GM23338 (cell line): ENCODE measurements at regions not wholly inside any gene's neighbourhood (a gene's known extent, or its start where the extent isn't known, plus 50 kb on each side); places are given as distances from the start of the nearest gene placed in this dataset.

ENCODE experiments used
- CREB1 ChIP-seq: fragments of 250-450 bp; sonication (Bioruptor Pico); IDR thresholded peaks from 2 replicates; pipeline ENCODE4 v1.5.0; 2020; ENCODE audit warnings: low read depth, mild to moderate bottlenecking, moderate library complexity
- POLR2AphosphoS5 ChIP-seq: IDR thresholded peaks from 2 replicates; pipeline ENCODE4 v1.6.1; 2016; ENCODE audit warnings: antibody characterized with exemption, low read depth
- TF ChIP-seq, protein P1 (sequence below), 2 experiments: fragments of 200-600 bp in 1 of 2; sonication (generic) in 1 of 2; conservative IDR thresholded peaks; 2 replicates each; pipeline versions ENCODE4 v1.5.1 to v1.6.1; 2016 to 2017; ENCODE audit warnings: antibody characterized with exemption in 2 of 2, low read depth in 2 of 2, mild to moderate bottlenecking in 2 of 2, moderate library complexity in 1 of 2

DNA sequence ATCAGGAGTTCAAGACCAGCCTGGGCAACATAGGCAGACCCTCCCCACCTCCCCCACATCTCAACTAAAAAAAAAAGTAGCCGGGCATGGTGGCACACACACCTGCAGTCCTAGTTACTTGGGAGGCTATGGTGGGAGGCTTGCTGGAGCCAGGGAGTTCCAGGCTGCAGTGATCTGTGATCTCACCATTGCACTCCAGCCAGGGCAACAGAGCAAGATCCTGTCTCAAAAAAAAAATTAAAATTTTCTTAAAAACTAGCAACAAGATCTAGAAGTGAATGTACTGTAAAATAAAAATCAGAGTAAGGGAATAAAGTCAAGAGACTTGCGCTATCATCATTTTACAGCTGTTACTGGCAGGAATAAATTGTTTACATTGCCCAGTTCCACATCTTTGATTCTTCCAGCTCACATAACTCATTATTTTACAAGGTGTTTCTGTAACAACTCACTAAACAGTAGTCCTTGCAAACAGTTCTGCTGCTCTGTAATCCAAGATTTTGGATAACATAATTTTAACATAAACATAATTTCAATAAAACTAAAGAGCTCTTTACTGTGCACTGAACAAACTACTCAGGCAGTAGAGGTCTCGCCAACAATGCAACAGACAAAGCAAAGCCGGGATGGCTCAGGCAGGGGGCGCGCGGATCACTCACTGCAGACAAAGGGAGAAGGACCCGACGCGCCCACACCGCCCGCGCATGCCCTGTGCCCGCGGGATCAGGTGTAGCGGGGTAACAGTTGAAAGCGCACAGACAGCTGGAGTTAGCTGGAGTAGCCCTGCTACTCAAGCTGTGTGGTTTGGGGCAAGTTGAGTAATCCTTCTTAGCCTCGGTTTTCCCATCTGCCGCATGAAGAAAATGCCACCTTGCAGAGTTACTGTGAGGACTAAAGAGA is 73.3 kb upstream of the NFE2L3 start:
- TF ChIP-seq, protein P1, sequence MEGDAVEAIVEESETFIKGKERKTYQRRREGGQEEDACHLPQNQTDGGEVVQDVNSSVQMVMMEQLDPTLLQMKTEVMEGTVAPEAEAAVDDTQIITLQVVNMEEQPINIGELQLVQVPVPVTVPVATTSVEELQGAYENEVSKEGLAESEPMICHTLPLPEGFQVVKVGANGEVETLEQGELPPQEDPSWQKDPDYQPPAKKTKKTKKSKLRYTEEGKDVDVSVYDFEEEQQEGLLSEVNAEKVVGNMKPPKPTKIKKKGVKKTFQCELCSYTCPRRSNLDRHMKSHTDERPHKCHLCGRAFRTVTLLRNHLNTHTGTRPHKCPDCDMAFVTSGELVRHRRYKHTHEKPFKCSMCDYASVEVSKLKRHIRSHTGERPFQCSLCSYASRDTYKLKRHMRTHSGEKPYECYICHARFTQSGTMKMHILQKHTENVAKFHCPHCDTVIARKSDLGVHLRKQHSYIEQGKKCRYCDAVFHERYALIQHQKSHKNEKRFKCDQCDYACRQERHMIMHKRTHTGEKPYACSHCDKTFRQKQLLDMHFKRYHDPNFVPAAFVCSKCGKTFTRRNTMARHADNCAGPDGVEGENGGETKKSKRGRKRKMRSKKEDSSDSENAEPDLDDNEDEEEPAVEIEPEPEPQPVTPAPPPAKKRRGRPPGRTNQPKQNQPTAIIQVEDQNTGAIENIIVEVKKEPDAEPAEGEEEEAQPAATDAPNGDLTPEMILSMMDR (conservative IDR thresholded peaks at IDR 0.05; ENCODE audit: low read depth in 2 of 2), result peak; percentile 44 to 73; a peak in 3 of 4 replicates
- TF ChIP-seq CREB1 (CRISPR knock-in tag) (no peak), POLR2AphosphoS5 (no peak)
